ENCODE measurements at regions not wholly inside any gene's neighbourhood (a gene's known extent, or its start where the extent isn't known, plus 50 kb on each side); places are given as distances from the start of the nearest gene placed in this dataset.

DNA sequence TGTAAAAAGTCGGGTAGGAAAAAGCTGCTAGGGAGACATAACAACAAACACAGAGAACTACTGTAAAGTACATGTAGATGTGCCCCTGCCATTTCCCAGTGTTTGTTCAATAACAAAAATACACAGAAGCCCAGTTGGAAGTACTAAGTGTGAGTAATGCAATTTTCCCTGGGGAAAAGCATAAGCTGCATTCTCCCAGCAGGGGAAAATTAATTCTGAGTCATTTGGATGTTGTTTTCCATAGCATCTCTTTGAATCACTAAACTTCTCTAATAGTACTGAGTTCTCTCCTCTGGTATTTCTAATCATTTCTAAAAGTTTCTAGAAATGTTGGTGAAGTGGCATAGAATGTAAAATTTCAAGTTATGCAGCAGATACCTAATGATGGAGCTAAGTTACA lies 1114.9 kb downstream of the C4orf33 start:
- Mint-ChIP-seq H3K36me3 (ENCODE audit: low read depth) (no peaks in the 10 kb centered on the region), H3K4me1 (ENCODE audit: low read depth) (peaks cover 9% of the 10 kb centered on the region), H3K27me3 (ENCODE audit: low read depth) (no peaks in the 10 kb centered on the region), H3K4me3 (ENCODE audit: unreplicated experiment) (no peak overlapping the region), H3K9me3 (ENCODE audit: low read depth) (peaks cover 5% of the 10 kb centered on the region), H3K27ac (ENCODE audit: unreplicated experiment) (no peak overlapping the region)
- no peak for DNase-seq (ENCODE audit: low spot score)
- TF ChIP-seq, protein P1, sequence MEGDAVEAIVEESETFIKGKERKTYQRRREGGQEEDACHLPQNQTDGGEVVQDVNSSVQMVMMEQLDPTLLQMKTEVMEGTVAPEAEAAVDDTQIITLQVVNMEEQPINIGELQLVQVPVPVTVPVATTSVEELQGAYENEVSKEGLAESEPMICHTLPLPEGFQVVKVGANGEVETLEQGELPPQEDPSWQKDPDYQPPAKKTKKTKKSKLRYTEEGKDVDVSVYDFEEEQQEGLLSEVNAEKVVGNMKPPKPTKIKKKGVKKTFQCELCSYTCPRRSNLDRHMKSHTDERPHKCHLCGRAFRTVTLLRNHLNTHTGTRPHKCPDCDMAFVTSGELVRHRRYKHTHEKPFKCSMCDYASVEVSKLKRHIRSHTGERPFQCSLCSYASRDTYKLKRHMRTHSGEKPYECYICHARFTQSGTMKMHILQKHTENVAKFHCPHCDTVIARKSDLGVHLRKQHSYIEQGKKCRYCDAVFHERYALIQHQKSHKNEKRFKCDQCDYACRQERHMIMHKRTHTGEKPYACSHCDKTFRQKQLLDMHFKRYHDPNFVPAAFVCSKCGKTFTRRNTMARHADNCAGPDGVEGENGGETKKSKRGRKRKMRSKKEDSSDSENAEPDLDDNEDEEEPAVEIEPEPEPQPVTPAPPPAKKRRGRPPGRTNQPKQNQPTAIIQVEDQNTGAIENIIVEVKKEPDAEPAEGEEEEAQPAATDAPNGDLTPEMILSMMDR (IDR thresholded peaks at IDR 0.05), result no peak

DNA sequence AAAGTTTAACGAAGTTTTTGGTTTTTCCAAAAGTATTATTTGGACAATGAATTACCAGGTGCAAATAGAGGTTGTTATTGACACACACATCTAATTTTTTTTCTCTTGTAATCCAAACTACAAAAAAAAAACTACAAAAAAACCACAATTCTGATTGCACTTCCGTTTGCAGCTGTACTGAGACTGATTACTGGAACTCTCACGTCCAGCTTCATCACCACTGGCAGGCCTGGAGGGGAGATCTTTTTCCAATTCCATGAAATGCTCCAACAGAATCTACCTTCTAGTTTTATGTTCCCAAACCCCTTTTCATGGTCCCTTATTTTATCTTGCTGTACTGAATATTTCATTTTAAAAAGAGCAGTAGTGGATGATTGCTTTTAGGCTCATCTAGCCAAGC lies 1118.3 kb downstream of the C4orf33 start:
- no peaks in the 10 kb centered on the region for H3K27me3 Mint-ChIP-seq (ENCODE audit: low read depth)
- DNase-seq (ENCODE audit: low spot score), result no peak
- H3K4me1 Mint-ChIP-seq (ENCODE audit: low read depth), result peaks cover 9% of the 10 kb centered on the region
- no peaks in the 10 kb centered on the region for H3K36me3 Mint-ChIP-seq (ENCODE audit: low read depth)
- no peak overlapping the region for H3K27ac Mint-ChIP-seq (ENCODE audit: unreplicated experiment)
- no peak overlapping the region for H3K4me3 Mint-ChIP-seq (ENCODE audit: unreplicated experiment)
- no peaks in the 10 kb centered on the region for H3K9me3 Mint-ChIP-seq (ENCODE audit: low read depth)
- TF ChIP-seq, protein P1 (IDR thresholded peaks at IDR 0.05), result no peak

- Mint-ChIP-seq H3K4me3 (ENCODE audit: unreplicated experiment) (no peak overlapping the region), H3K27me3 (ENCODE audit: low read depth) (no peaks in the 10 kb centered on the region), H3K9me3 (ENCODE audit: low read depth) (no peaks in the 10 kb centered on the region), H3K36me3 (ENCODE audit: low read depth) (no peaks in the 10 kb centered on the region), H3K4me1 (ENCODE audit: low read depth) (no peaks in the 10 kb centered on the region), H3K27ac (ENCODE audit: unreplicated experiment) (no peak overlapping the region)
- no peak for DNase-seq (ENCODE audit: low spot score)
- TF ChIP-seq, protein P1 (IDR thresholded peaks at IDR 0.05), result no peak
Observed at GRCh38 chr4:130233377-130234047, 1137.6 kb downstream of the C4orf33 start.

- TF ChIP-seq, protein P1 (IDR thresholded peaks at IDR 0.05), result no peak
- Mint-ChIP-seq H3K27me3 (ENCODE audit: low read depth) (no peaks in the 10 kb centered on the region), H3K9me3 (ENCODE audit: low read depth) (no peaks in the 10 kb centered on the region), H3K27ac (ENCODE audit: unreplicated experiment) (no peak overlapping the region), H3K4me1 (ENCODE audit: low read depth) (no peaks in the 10 kb centered on the region), H3K36me3 (ENCODE audit: low read depth) (no peaks in the 10 kb centered on the region), H3K4me3 (ENCODE audit: unreplicated experiment) (no peak overlapping the region)
- no peak for DNase-seq (ENCODE audit: low spot score)
Observed at GRCh38 chr4:130238121-130238520, 1142.2 kb downstream of the C4orf33 start.

- H3K27me3 Mint-ChIP-seq (ENCODE audit: low read depth), result no peaks in the 10 kb centered on the region
- TF ChIP-seq, protein P1 (IDR thresholded peaks at IDR 0.05), result no peak
- H3K36me3 Mint-ChIP-seq (ENCODE audit: low read depth), result no peaks in the 10 kb centered on the region
- H3K27ac Mint-ChIP-seq (ENCODE audit: unreplicated experiment), result no peak overlapping the region
- no peak for DNase-seq (ENCODE audit: low spot score)
- H3K9me3 Mint-ChIP-seq (ENCODE audit: low read depth), result peaks cover 6% of the 10 kb centered on the region
- no peak overlapping the region for H3K4me3 Mint-ChIP-seq (ENCODE audit: unreplicated experiment)
- no peaks in the 10 kb centered on the region for H3K4me1 Mint-ChIP-seq (ENCODE audit: low read depth)
Observed at GRCh38 chr4:130249002-130249401, 1153.0 kb downstream of the C4orf33 start.

Measured in chondrocyte (in vitro differentiated cells).